GM19397 (cell line): ENCODE measurements at regions not wholly inside any gene's neighbourhood (a gene's known extent, or its start where the extent isn't known, plus 50 kb on each side); places are given as distances from the start of the nearest gene placed in this dataset.
"Not testable (repeated sequence)": the region's sequence is repeated elsewhere in the genome, so short reads cannot be mapped to it uniquely, and the experiment has no call there.

ENCODE experiments used
- ATAC-seq: cut with Tn5 transposase; IDR thresholded peaks from one replicate; pipeline ENCODE4 v1.9.1; 2021; ENCODE audit warnings: mild to moderate bottlenecking, moderate library complexity; ENCODE audit not compliant: unreplicated experiment

DNA sequence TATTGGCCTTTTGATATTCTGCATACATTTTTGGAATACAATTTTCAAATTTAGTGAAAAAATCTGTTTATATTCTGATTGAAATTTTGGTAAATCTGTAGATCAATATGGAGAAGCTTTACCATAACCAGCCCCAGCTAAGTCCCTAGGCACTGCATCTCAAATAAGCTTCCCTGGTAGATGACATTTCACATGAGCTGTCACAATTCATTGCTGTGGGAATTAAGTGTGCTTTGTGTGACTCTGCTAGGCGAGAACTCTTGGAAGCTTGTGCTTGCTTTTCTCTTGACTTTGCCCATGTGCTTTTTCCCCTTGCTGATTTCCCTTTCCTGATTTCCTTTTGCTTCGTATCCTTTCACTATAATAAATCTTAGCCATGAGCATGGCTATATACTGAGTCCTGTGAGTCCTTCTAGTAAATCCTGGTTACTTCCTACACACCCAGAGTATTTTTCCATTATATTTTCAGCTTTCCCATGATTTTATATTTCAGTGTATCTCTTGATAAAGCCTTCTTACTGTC lies 166.5 kb upstream of the MMS22L start:
- ATAC-seq: no peak

DNA sequence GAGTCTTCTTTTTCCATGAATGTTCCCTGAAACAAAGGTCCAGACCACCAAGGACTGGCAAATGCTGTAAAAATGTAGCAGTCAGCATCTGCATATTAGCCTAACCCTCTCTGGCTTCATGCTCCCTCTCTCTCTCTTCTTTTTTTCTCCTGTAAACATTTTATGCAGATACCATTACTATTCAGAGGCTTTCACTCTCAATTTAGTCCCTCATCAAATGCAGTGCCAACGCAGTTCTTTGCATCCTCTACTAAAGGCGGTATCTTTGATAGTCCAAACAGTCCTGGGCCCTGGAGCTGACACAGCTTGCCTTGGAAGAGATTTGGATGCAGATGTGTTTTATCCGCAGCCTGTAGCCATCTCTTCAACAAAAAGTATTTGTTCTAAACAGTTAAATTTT lies 167.1 kb upstream of the MMS22L start:
- ATAC-seq: no peak

DNA sequence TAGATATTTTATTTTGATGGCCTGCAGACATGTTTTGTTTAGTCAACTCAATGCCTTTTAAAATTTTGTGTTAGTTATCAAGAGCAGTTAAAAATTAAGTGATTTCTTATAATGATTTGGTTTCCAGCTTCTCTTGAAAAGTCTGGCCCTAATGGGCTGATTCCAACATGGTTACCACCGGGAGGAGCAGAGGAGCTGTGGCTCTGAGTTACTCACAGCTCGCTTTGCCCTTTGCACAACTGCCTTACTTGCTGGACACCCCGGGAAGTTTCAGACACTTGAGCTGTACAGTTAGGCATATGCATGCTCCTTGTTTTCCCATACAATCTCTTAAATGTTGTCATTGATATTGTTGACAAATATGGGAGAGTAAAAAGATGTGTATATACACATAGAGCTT lies 173.1 kb upstream of the MMS22L start:
- no peak for ATAC-seq

GRCh38 chr6:97459535-97459934 lies 176.5 kb upstream of the MMS22L start:
- ATAC-seq: no peak

- ATAC-seq: no peak
These were observed 177.0 kb upstream of the MMS22L start for GRCh38 chr6:97459986-97460385.

- ATAC-seq: no peak
These were observed 177.5 kb upstream of the MMS22L start for GRCh38 chr6:97460394-97461080.

- no peak for ATAC-seq
These were observed 178.2 kb upstream of the MMS22L start for GRCh38 chr6:97461218-97461617.

- no peak for ATAC-seq
These were observed 179.0 kb upstream of the MMS22L start for GRCh38 chr6:97462031-97462430.

GRCh38 chr6:97462938-97463598 lies 180.1 kb upstream of the MMS22L start:
- ATAC-seq: no peak

DNA sequence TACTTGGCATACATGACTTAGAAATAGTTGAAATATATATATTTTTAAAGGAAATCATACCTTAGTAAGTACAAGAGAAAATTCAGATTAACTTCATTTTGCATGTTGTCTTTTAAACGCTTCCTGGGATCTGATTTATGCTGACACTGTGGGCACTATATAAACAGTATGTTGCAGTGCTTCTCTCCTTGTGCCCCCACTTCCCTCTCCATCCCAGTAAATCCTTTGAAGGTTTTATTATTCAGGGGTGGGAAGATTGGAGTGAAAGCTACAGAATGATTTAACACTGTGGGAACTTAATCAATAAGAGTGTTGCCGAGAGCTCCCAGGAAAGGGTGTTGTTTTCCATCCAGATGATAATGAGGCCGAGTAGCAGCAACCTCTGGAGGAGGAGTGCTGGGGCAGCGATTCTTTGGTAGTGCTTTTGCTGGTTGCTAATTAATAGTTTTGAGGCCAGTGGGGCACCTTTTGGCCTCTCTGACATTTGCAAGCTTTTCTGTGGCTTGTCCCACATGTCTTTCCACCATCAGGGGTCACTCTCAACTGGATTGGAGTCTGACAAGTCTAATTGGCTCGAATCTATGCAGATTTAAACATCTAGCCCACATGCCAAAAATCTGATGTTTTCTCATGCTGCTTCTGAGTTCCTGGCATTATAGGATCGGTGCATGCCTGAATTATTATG lies 183.0 kb upstream of the MMS22L start:
- no peak for ATAC-seq

GRCh38 chr6:97468981-97469380 lies 186.0 kb upstream of the MMS22L start:
- no peak for ATAC-seq

DNA sequence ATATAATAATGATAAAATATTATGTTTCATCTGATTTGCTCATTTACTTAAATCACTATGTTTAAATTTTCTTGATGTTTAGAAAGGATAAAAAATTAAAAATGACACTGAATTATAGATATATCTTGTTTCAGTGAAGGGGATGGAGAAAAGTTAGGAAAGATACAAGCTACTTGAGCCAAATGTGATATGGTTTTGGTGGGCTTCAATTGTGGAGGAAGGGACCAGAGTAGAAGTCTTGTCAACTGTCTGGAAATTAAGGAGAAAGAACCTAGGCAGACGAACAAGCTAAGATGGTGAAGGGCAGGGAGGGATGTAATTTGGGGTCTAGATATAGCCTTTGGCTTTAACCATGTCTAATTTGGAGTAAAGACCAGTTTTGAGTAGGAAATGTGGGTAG lies 186.4 kb upstream of the MMS22L start:
- ATAC-seq: no peak

DNA sequence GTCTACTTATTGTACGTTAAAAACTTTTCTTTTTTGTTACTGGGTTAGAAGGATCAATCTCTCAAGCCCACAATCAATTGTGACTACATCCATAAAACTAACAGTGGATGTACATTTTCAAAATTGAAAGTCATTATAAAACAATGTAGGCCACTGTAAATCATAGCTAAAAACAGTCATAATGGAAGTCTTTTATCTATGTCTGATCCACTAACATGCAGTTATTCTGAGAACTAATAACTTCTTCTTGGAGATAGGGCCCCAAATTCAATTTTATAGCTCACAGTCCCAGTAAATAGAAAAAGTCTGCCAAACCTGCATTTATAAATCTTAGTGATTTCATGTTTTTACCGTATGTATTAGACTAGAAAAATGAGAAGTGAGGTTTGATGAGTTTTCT lies 187.3 kb upstream of the MMS22L start:
- ATAC-seq: no peak

DNA sequence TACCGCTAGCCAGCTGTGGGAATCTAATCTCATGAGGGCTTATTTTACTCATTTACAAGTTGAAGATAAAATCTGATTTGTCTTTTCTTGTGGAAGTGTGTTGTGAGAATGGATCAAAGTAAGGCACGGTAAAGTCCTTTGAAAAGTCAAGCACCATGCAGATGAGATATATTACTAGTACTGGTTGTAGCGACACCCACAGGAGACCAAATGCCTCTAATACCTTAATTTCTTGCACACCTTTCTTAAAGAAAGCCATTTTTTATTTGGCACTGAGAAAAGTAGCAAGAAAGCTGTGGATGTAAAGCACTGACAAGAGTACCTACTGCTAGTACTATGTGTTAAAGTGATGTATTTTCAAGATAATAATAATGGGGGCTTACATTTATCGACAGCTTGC lies 191.0 kb upstream of the MMS22L start:
- ATAC-seq: no peak

DNA sequence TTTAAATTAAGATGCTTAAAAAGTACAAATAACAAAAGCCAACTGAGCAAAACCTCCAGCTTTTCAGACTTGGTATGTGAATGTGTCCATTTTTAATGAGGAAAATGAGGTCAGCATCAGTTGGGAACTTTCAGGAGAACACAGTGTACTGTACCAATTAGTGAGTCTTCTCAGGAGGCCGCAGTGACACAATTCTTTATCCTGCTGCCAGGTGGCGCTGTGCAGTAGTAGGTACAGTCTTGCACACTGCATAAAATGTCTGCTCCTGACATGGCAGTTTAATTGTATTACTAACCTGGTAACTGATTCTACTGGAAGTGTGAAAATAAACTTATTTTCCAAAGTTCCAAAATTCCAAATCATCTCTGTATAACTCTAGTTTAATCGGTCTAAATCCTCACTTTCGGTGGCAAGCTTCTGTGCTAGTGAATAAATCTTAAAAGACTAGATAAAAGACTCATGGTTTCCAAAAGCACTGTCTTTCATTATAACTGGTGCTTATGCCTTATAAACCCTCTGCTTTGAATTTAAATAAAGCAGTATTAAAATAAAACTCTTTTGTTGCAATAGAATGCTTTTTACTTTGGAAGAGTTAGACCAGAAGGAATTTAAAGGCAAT lies 214.8 kb upstream of the MMS22L start:
- peak; percentile 99 for ATAC-seq

DNA sequence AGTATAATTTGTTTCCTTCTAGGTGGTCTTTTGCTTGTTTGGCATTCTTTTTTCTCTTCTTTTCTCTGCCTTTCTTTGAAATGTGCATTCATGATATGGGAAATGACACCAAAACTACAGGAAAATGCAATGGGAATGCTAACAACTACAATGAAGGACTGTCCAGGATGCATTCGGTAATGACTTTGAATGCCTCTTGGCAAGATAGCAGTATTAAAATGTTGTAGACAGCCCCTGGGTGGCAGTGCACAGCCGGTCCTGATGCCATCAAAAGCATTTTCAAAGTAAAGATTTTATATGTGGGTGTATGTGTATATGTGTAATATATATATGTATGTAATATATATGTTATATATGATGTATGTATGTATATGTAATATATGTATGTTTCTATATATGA lies 218.8 kb upstream of the MMS22L start:
- ATAC-seq: no peak

GRCh38 chr6:97508646-97509045 lies 225.6 kb upstream of the MMS22L start:
- ATAC-seq: no peak

GRCh38 chr6:97513260-97513659 lies 230.2 kb upstream of the MMS22L start:
- ATAC-seq: not testable (repeated sequence)

DNA sequence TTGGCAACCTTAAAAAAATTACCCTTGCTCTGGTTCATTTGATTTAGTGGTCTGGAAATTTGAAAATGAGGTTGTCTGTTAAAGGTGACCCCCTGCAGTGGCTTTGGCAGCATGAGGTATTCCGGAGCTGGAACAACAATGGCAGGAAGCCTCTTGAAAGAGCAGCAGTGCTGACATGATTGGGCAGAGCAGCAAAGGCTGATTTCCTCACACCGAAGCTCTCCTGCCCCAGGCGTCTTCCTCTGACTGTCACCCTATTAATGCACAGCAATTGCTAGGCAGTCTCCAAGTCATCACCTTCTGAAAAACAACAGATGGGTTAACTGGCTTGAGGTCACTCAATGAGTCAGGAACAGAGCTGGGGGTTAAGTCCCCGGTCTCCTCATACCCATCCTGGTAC lies 241.8 kb upstream of the MMS22L start:
- ATAC-seq: no peak

DNA sequence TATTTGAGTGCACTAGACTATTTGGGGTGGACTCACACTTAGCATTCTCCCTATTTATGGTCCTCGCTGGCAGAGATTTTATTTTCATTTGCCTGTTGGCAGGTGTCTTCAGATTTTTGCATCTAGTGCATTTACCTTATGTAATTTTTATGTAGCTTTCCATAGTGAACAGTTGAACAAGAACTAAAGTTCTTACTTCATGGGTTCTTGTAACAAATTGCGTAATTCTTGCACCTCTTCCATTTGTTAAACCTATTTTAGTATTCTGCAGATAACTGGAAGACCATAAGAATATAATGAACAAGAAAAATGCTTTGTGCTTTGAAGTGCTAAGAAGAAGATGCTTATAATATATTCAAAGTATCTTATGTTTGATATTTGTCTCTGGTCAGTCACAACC lies 252.8 kb upstream of the MMS22L start:
- no peak for ATAC-seq

GRCh38 chr6:97548354-97548753 lies 265.3 kb upstream of the MMS22L start:
- ATAC-seq: no peak

DNA sequence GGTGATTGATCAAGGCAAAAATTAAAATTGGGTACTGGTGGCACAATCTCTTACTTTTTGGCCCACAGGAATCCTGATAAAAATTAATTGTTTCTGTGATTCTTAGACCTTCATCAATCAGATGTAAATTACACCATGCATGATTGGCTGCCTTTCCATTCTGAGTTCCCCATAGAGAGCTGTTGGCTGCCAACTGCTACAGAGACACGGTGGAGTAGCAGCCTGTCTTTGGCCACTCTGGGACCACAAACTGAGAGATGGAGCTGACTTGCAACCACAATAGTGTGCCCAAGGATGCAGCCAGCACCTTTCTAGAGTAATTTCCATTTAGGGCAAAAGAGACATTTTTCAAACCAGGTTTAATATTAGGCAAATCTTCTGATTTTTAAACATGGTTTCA lies 274.3 kb upstream of the MMS22L start:
- ATAC-seq: no peak
